Activated T-cell treated with anti-CD3 and anti-CD28 coated beads, Interleukin-2, amount 50 U/mL, for 4 hours (primary cell): ENCODE measurements at regions not wholly inside any gene's neighbourhood (a gene's known extent, or its start where the extent isn't known, plus 50 kb on each side); places are given as distances from the start of the nearest gene placed in this dataset.
"Not testable (repeated sequence)": the region's sequence is repeated elsewhere in the genome, so short reads cannot be mapped to it uniquely, and the experiment has no call there.

Source experiments
- ATAC-seq, 2 donors: fragments of 200-7000 bp; cut with Tn5 transposase; one replicate each; pipeline ENCODE4 v1.10.0; 2021
- DNase-seq: peaks from one replicate; pipeline ENCODE4 v3.0.0-alpha.2; 2020
- H3K27me3 Mint-ChIP-seq: one replicate; pipeline ENCODE4 v1.8.0; 2021; ENCODE audit warnings: low read depth, mixed read lengths
- H3K36me3 Mint-ChIP-seq: one replicate; pipeline ENCODE4 v1.8.0; 2022; ENCODE audit warnings: mixed read lengths; ENCODE audit not compliant: insufficient read depth
- H3K4me1 Mint-ChIP-seq: one replicate; pipeline ENCODE4 v1.8.0; 2021; ENCODE audit warnings: low read depth, mixed read lengths
- H3K4me3 Mint-ChIP-seq: one replicate; pipeline ENCODE4 v1.8.0; 2021; ENCODE audit warnings: mild to moderate bottlenecking, moderate library complexity, mixed read lengths
- H3K9me3 Mint-ChIP-seq: one replicate; pipeline ENCODE4 v1.8.0; 2021; ENCODE audit warnings: mixed read lengths

DNA sequence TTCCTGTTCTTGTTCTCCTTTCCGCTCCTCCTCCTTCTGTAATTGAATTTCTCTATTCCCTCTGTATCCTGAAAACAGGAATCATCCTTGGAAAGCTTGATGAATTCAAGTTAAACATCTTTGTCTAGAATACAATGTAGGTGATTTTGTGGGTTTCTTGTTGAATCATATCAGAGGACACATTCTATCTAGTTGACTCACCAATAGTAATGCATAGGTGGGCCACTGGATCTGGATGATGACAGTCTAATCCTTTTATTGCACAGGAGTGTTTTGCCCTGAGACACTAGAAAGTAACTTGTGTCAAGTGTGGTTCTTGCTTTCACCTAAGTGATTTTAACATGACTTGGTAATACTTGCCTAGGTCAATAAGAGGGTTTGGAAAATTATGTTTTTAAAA, 164.3 kb downstream of the RFPL4B start:
- Mint-ChIP-seq H3K4me3 (no peak overlapping the region), H3K4me1 (no peaks in the 10 kb centered on the region), H3K27me3 (peaks cover 7% of the 10 kb centered on the region), H3K36me3 (no peaks in the 10 kb centered on the region), H3K9me3 (peaks cover 14% of the 10 kb centered on the region)
- DNase-seq, result no peak
- ATAC-seq, result no peak

DNA sequence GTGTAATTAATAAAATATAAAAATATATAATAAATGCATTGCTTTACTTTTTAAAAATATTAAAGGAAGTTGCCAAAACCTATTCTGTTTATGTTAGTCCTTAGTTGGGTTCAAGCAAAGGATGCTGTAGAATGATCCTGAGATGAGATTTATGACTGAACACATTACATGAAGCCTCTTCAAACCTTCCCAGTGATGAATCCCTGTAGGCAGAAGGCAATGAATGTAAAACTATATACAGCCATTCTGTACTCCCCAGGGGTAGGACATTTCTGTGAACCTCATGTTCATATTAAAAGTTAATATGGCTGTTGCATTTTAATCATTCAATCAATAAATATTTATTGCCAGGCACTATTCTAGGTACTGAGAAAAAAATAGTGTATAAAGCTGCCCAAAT, 166.0 kb downstream of the RFPL4B start:
- DNase-seq (no peak), ATAC-seq (no peak)
- peaks cover 14% of the 10 kb centered on the region for H3K9me3 Mint-ChIP-seq
- no peak overlapping the region for H3K4me3 Mint-ChIP-seq
- no peaks in the 10 kb centered on the region for H3K36me3 Mint-ChIP-seq
- H3K27me3 Mint-ChIP-seq, result peaks cover 7% of the 10 kb centered on the region
- H3K4me1 Mint-ChIP-seq, result no peaks in the 10 kb centered on the region

DNA sequence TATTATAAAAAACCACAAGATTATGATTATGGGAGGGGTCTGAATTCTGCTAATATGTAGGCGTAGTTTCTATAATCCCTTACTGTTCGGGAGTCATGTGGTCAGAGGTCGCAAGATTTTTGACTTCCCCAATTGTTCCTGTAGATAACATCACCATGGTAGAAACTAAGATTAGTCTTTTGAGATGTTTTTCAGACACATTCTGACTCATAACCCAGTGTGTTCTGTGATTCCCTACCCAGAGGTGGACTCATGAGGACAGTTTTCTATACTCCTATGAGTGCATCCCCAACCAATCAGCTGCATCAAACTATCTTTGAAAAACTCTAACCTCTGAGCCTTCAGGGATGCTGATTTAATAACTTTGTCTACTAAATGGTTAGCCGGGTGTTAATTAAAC, 175.5 kb downstream of the RFPL4B start:
- DNase-seq (no peak), ATAC-seq (no peak)
- no peak overlapping the region for H3K4me3 Mint-ChIP-seq
- no peaks in the 10 kb centered on the region for H3K4me1 Mint-ChIP-seq
- H3K36me3 Mint-ChIP-seq, result no peaks in the 10 kb centered on the region
- no peaks in the 10 kb centered on the region for H3K9me3 Mint-ChIP-seq
- no peaks in the 10 kb centered on the region for H3K27me3 Mint-ChIP-seq

DNA sequence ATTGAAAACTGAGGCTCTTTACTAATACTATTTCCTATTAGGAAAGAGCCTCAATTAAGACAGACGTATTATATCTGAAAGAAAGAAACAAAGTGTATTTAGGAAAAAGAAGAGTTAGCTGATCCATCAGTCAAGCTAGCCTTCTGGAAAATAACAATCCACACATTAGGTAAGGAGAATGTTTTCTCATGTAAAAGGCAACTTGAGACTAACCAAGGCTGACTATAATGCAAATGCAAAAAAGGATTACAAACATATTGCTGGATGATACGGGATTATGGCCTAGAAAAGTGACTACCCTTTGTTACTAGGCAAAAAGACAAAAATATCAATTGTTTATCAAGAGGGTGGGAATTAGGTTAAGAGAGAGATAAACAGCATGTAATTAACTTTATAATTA, 176.9 kb downstream of the RFPL4B start:
- H3K4me3 Mint-ChIP-seq, result no peak overlapping the region
- no peak for DNase-seq
- H3K27me3 Mint-ChIP-seq, result no peaks in the 10 kb centered on the region
- H3K9me3 Mint-ChIP-seq, result no peaks in the 10 kb centered on the region
- no peaks in the 10 kb centered on the region for H3K36me3 Mint-ChIP-seq
- no peak for ATAC-seq
- H3K4me1 Mint-ChIP-seq, result no peaks in the 10 kb centered on the region

DNA sequence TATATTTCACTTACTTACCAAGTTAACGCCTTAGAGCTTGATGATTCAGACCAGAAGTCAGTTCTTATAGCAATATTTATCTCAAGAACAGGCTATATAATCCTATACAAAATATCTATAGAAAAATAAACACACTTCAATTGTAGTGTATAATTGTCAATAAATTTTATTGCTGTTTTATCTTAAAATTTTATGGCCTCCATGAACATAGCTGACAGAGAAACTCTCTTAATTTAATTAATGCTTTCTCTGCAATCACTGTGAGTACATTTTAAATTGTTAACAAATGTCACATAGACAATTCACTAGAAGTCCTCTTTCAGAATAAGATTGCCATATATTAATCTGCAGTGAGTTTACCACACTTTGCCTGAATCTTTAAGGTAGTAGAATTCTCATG, 178.6 kb downstream of the RFPL4B start:
- Mint-ChIP-seq H3K27me3 (no peaks in the 10 kb centered on the region), H3K4me1 (no peaks in the 10 kb centered on the region), H3K9me3 (no peaks in the 10 kb centered on the region), H3K36me3 (no peaks in the 10 kb centered on the region), H3K4me3 (no peak overlapping the region)
- DNase-seq, result no peak
- ATAC-seq, result no peak

DNA sequence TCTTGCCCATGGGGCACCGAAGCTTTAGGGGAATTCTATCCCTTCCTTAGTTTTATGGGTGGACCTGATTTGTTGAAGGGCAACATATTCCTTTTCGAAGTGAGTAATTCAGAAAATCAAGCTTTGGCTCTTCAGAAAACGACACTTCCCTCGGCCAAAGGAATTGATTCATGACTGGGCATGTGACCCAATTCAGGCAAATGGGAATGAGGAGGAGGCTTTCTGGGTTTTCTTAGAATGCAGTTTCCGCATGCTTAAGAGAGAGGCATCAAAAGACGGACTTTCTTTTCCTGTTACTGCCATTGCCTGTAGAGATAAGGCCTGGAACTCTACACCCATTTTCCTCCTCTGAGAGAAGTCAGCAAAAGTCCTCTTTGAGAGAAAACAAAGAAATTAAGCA, 179.5 kb downstream of the RFPL4B start:
- ATAC-seq, result no peak
- Mint-ChIP-seq H3K36me3 (no peaks in the 10 kb centered on the region), H3K9me3 (no peaks in the 10 kb centered on the region), H3K4me1 (no peaks in the 10 kb centered on the region), H3K27me3 (no peaks in the 10 kb centered on the region), H3K4me3 (no peak overlapping the region)
- no peak for DNase-seq

DNA sequence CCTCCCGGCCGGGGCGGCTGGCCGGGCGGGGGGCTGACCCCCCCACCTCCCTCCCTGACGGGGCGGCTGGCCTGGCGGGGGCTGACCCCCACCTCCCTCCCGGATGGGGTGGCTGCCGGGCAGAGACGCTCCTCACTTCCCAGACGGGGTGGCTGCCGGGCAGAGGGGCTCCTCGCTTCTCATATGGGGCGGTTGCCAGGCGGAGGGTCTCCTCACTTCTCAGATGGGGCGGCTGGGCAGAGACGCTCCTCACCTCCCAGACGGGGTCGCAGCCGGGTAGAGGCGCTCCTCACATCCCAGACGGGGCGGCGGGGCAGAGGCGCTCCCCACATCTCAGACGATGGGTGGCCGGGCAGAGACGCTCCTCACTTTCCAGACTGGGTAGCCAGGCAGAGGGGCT, 181.2 kb downstream of the RFPL4B start:
- DNase-seq, ATAC-seq, H3K4me1 Mint-ChIP-seq, H3K9me3 Mint-ChIP-seq, H3K27me3 Mint-ChIP-seq, H3K36me3 Mint-ChIP-seq, H3K4me3 Mint-ChIP-seq: not testable (repeated sequence)

DNA sequence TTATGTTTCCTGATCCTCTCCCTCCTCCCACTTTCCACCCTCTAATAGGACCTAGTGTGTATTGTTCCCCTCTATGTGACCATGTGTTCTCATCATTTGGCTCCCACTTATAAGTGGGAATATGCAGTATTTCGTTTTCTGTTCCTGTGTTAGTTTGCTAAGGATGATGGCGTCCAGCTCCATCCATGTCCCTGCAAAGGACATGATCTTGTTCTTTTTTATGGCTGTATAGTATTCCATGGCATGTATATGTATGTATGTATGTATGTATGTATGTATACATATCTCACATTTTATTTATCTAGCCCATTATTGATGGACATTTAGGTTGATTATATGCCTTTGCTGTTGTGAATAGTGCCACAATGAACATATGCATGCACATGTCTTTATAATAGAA, 188.7 kb downstream of the RFPL4B start:
- Mint-ChIP-seq H3K9me3 (peaks cover 11% of the 10 kb centered on the region), H3K27me3 (no peaks in the 10 kb centered on the region), H3K36me3 (no peaks in the 10 kb centered on the region), H3K4me3 (no peak overlapping the region), H3K4me1 (no peaks in the 10 kb centered on the region)
- DNase-seq (no peak), ATAC-seq (no peak)

DNA sequence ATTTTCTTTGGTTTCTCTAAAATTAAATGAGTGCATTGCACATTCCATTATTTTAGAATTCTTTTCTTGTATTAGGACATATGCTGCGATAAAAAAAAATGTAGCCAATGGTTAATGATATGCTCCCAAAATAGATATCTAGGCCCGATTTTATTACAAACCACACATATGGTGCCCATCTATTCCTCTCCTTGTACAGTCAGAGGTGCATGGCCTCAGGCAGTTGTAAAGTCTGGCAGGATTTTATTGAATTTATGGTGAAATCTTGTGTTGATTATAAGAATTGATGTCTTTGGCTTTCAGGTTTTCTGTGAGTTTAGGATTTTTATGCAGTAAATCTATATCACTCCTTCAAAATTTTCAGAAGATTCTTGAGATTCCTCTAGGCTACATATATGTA, 192.2 kb downstream of the RFPL4B start:
- Mint-ChIP-seq H3K4me1 (no peaks in the 10 kb centered on the region), H3K36me3 (no peaks in the 10 kb centered on the region), H3K4me3 (no peak overlapping the region), H3K27me3 (peaks cover 4% of the 10 kb centered on the region), H3K9me3 (peaks cover 20% of the 10 kb centered on the region)
- DNase-seq (no peak), ATAC-seq (no peak)

DNA sequence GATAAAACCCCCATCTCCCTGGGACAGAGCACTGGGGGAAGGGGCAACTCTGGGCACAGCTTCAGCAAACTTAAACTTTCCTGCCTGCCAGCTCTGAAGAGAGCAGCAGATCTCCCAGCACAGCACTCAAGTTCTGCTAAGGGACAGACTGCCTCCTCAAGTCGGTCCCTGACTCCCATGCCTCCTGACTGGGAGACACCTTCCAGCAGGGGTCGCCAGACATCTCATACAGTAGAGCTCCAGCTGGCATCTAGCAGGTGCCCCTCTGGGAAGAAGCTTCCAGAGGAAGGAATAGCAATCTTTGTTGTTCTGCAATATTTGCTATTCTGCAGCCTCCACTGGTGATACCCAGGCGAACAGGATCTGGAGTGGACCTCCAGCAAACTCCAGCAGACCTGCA, 194.7 kb downstream of the RFPL4B start:
- H3K36me3 Mint-ChIP-seq, H3K4me3 Mint-ChIP-seq, H3K4me1 Mint-ChIP-seq, H3K27me3 Mint-ChIP-seq, DNase-seq, ATAC-seq: not testable (repeated sequence)
- H3K9me3 Mint-ChIP-seq, result peaks cover 12% of the 10 kb centered on the region

DNA sequence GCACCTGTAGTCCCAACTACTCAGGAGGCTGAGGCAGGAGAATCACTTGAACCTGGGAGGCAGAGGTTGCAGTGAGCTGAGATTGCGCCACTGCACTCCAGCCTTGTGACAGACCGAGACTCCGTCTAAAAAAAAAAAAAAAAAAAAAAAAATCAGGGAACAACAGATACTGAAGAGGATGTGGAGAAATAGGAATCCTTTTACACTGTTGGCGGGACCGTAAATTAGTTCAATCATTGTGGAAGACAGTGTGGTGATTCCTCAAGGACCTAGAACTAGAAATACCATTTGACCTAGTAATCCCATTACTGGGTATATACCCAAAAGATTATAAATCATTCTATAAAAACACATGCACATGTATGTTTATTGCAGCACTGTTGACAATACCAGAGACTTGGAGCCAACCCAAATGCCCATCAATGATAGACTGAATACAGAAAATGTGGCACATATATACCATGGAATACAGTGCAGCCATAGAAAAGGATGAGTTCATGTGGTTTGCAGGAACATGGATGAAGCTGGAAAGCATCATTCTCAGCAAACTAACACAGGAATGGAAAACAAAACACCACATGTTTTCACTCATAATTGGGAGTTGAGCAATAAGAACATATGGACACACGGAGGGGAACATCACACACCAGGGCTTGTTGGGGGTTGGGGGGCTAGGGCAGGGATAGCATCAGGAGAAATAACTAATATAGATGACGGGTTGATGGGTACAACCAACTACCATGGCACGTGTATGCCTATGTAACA, 200.4 kb downstream of the RFPL4B start:
- not testable (repeated sequence) for H3K36me3 Mint-ChIP-seq, ATAC-seq, H3K4me3 Mint-ChIP-seq, DNase-seq, H3K4me1 Mint-ChIP-seq, H3K27me3 Mint-ChIP-seq
- H3K9me3 Mint-ChIP-seq, result peaks cover 10% of the 10 kb centered on the region

DNA sequence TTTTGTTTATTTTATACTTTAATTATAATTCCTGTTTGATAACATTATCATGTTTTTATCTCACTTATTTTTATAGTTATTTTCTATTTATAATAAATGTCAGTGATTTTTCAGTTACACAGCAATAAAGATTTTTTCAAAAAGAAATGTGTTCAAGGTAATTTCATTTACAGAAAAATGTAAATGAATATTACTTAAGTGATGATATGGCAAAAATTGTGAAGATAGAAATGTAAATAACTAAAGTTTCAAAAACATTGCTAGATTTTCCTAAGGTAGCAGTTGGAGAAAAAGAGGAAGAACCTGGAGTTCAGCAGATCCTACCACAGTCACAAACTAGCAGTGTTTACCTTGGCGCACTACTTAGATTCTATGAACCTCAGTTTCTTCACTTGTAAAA, 202.6 kb downstream of the RFPL4B start:
- H3K36me3 Mint-ChIP-seq, result no peaks in the 10 kb centered on the region
- ATAC-seq (no peak), DNase-seq (no peak)
- no peaks in the 10 kb centered on the region for H3K27me3 Mint-ChIP-seq
- no peaks in the 10 kb centered on the region for H3K4me1 Mint-ChIP-seq
- no peaks in the 10 kb centered on the region for H3K9me3 Mint-ChIP-seq
- no peak overlapping the region for H3K4me3 Mint-ChIP-seq

DNA sequence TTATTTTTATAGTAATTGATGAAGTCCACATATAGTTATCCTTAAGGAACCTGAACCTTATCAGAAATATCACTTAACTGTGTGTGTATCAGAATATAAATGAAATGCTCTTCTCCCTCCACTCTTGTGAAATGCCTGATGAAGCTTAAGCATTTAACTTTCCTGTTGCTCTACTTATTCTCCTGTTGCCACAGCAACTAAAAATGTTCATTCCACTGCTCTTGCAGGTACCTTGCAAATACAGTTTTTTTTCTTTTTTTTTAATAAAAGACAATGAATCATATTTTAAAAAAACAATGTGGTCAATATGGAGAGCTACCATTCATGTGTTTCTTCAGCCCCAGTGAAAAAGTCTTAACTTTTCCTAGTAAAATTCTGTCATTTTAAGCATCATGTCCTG, 210.3 kb downstream of the RFPL4B start:
- no peaks in the 10 kb centered on the region for H3K27me3 Mint-ChIP-seq
- H3K36me3 Mint-ChIP-seq, result no peaks in the 10 kb centered on the region
- no peak overlapping the region for H3K4me3 Mint-ChIP-seq
- no peak for DNase-seq
- ATAC-seq, result no peak
- H3K9me3 Mint-ChIP-seq, result no peaks in the 10 kb centered on the region
- no peaks in the 10 kb centered on the region for H3K4me1 Mint-ChIP-seq

DNA sequence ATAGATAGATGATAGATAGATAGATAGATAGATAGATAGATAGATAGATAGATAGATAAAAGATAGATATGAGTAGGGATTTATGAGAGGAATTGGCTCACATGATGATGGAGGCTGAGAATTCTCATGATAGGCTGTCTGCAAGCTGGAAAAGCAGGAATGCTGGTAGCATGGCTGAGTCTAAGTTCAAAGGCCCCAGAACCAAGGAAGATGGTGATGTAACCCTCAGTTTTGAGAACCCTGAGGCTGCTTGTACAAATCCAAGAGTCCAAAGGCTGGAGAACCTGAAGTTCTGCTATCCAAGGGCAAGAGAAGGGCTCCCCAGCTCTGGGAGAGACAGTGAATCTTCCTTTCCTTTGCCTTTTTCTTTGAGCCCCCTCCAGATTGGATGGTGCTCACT, 210.8 kb downstream of the RFPL4B start:
- no peaks in the 10 kb centered on the region for H3K4me1 Mint-ChIP-seq
- no peak for ATAC-seq

DNA sequence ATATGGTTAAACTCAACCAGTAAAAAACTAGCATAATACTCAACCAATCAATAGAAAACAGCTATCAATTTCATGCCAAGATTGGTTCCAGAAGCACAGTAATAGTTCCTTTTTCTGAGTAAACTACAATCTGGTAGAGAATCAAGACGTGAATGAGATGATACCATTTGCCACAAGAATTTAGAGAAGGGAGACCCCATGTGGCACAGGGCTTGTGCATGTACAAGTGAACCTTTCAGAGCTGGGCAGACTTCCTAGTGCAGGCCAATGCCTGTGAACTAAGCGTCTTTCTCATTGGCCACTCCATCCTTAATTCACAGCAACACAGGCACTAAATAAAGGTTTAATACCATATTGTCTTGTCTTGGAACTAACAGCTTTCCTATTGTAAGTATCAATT, 213.5 kb downstream of the RFPL4B start:
- no peaks in the 10 kb centered on the region for H3K27me3 Mint-ChIP-seq
- H3K9me3 Mint-ChIP-seq, result no peaks in the 10 kb centered on the region
- ATAC-seq (no peak), DNase-seq (no peak)
- H3K4me1 Mint-ChIP-seq, result no peaks in the 10 kb centered on the region
- H3K4me3 Mint-ChIP-seq, result no peak overlapping the region
- H3K36me3 Mint-ChIP-seq, result no peaks in the 10 kb centered on the region

More for the DNA sequence above, 210.8 kb downstream of the RFPL4B start:
- no peaks in the 10 kb centered on the region for H3K9me3 Mint-ChIP-seq
- no peak for DNase-seq
- H3K36me3 Mint-ChIP-seq, result no peaks in the 10 kb centered on the region
- H3K4me3 Mint-ChIP-seq, result no peak overlapping the region
- no peaks in the 10 kb centered on the region for H3K27me3 Mint-ChIP-seq
